Left ventricle myocardium inferior (tissue), 1 donor: ENCODE measurements at regions not wholly inside any gene's neighbourhood (a gene's known extent, or its start where the extent isn't known, plus 50 kb on each side); places are given as distances from the start of the nearest gene placed in this dataset.
"Not testable (repeated sequence)": the region's sequence is repeated elsewhere in the genome, so short reads cannot be mapped to it uniquely, and the experiment has no call there.

Experiments used
- DNase-seq: peaks from one replicate; pipeline ENCODE4 v3.0.0-alpha.2; 2020
- H3K27ac ChIP-seq: fragments of 200-600 bp; replicated peaks from 2 replicates; pipeline ENCODE4 v1.8.0; 2021
- H3K27me3 ChIP-seq: fragments of 200-600 bp; 2 replicates; pipeline ENCODE4 v1.8.0; 2021; ENCODE audit warnings: low read depth
- H3K36me3 ChIP-seq: fragments of 200-600 bp; 2 replicates; pipeline ENCODE4 v1.8.0; 2021
- H3K4me1 ChIP-seq: fragments of 200-600 bp; 2 replicates; pipeline ENCODE4 v1.8.0; 2021
- H3K4me3 ChIP-seq: fragments of 200-600 bp; 2 replicates; pipeline ENCODE4 v1.8.0; 2021; ENCODE audit warnings: mild to moderate bottlenecking, moderate library complexity
- H3K9me3 ChIP-seq: fragments of 200-600 bp; replicated peaks from 2 replicates; pipeline ENCODE4 v1.8.0; 2021
- intact Hi-C: fragments of 100-400 bp; cut with micrococcal nuclease; formaldehyde crosslinking; loops from one replicate; pipeline ENCODE4 v1.11.0; 2022
- TF ChIP-seq, protein P1 (sequence below): fragments of 200-600 bp; IDR thresholded peaks from 2 replicates; pipeline ENCODE4 v1.8.0; 2021; ENCODE audit warnings: antibody characterized with exemption, mild to moderate bottlenecking, borderline replicate concordance
- donor health status: DM: no; HTN: yes; CAD: no; lungs with severe emphysema.

DNA sequence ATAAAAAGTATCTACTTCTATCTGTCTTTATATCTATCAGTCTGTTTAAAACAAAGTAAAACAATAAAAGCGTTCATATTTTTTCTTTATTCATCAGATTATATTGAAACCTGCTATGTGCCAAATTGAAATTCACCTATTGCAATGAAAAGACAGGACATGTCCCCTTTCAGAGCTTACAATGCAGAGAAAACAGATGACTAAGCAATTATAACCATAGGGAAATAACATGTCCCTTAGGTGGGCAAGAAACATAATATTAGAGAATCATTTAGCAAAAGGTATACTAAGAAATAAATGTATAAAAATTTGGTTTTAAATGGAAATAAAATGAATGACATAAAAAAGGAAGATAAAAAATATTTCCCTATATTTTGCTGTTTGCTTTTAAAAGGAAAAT is 1421.3 kb downstream of the FSCB start:
- Histone ChIP-seq H3K9me3 (peaks cover 20% of the 10 kb centered on the region), H3K4me3 (no peak overlapping the region), H3K27ac (no peak overlapping the region), H3K27me3 (no peaks in the 10 kb centered on the region), H3K36me3 (no peaks in the 10 kb centered on the region), H3K4me1 (no peaks in the 10 kb centered on the region)
- TF ChIP-seq, protein P1, sequence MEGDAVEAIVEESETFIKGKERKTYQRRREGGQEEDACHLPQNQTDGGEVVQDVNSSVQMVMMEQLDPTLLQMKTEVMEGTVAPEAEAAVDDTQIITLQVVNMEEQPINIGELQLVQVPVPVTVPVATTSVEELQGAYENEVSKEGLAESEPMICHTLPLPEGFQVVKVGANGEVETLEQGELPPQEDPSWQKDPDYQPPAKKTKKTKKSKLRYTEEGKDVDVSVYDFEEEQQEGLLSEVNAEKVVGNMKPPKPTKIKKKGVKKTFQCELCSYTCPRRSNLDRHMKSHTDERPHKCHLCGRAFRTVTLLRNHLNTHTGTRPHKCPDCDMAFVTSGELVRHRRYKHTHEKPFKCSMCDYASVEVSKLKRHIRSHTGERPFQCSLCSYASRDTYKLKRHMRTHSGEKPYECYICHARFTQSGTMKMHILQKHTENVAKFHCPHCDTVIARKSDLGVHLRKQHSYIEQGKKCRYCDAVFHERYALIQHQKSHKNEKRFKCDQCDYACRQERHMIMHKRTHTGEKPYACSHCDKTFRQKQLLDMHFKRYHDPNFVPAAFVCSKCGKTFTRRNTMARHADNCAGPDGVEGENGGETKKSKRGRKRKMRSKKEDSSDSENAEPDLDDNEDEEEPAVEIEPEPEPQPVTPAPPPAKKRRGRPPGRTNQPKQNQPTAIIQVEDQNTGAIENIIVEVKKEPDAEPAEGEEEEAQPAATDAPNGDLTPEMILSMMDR, result no peak
- intact Hi-C loops, result no loop called here
- DNase-seq, result no peak

DNA sequence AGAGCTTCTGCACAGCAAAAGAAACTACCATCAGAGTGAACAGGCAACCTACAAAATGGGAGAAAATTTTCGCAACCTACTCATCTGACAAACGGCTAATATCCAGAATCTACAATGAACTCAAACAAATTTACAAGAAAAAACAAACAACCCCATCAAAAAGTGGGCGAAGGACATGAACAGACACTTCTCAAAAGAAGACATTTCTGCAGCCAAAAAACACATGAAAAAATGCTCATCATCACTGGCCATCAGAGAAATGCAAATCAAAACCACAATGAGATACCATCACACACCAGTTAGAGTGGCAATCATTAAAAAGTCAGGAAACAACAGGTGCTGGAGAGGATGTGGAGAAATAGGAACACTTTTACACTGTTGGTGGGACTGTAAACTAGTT is 1439.7 kb downstream of the FSCB start:
- DNase-seq, intact Hi-C loops, H3K9me3 ChIP-seq, H3K36me3 ChIP-seq, H3K4me3 ChIP-seq, H3K27ac ChIP-seq, H3K4me1 ChIP-seq, H3K27me3 ChIP-seq: not testable (repeated sequence)

DNA sequence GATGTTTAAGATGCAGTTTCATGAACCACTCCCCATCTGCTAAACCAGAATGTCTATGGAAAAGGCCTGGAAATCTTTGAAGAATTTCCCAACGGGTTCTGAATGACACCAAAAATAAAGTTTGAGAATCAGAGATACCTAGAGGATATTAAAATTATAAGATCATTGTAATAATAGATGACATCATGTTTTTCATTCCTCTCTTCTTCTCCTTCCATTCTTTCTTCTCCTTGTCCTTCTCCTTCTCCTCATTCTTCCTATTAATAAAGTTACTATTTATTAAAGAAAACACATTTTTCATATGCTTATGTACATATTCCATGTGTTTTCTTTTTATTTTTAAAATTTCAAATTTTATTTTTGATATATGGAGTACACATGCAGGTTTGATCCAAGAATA is 1449.4 kb downstream of the LRFN5 start:
- H3K27me3 ChIP-seq, result no peaks in the 10 kb centered on the region
- DNase-seq, result no peak
- H3K9me3 ChIP-seq, result no peaks in the 10 kb centered on the region
- intact Hi-C loops, result no loop called here
- no peaks in the 10 kb centered on the region for H3K4me1 ChIP-seq
- no peak overlapping the region for H3K27ac ChIP-seq
- H3K4me3 ChIP-seq, result no peak overlapping the region
- H3K36me3 ChIP-seq, result no peaks in the 10 kb centered on the region
- TF ChIP-seq, protein P1, result no peak

DNA sequence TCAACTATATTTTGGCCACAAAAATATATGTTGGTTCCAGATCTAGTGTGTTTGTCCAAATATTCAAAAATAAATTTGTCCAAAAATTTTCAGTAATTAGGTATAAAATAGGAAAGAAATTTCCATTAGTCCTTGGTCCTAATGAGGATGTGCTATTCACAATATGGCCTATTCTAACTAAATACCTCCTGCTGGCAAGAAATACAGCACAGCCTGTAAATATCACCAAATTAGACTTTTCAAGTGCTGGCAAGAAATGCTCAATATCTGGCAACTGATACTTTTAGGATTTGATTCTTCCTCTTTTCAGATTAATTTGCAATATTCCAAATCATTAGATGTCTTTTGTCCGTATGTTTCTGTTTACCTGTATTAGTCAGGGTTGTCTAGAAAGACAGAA is 1446.2 kb downstream of the LRFN5 start:
- Histone ChIP-seq H3K27ac (no peak overlapping the region), H3K4me1 (no peaks in the 10 kb centered on the region), H3K4me3 (no peak overlapping the region), H3K36me3 (no peaks in the 10 kb centered on the region), H3K27me3 (no peaks in the 10 kb centered on the region), H3K9me3 (no peaks in the 10 kb centered on the region)
- DNase-seq, result no peak
- TF ChIP-seq, protein P1, result no peak
- intact Hi-C loops, result no loop called here

DNA sequence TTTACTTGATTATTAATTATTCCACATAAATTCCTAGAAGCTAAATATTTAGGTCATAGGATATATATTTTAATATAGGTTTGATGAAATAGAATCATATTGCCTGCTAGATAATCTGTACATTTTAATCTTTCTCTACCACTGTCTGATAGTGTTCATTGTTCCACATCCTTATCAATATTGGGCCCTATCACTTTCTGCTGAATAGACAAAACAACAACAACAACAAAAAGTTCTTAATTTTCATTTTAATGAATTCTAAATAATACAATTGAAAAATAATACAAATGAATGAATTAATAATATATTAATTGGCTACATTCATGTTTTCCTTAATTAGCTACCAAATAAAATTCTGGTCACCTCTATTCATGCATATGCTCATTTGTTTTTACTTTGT is 1437.2 kb downstream of the LRFN5 start:
- Histone ChIP-seq H3K36me3 (no peaks in the 10 kb centered on the region), H3K4me3 (no peak overlapping the region), H3K9me3 (no peaks in the 10 kb centered on the region), H3K4me1 (no peaks in the 10 kb centered on the region), H3K27me3 (no peaks in the 10 kb centered on the region), H3K27ac (no peak overlapping the region)
- intact Hi-C loops, result no loop called here
- DNase-seq, result no peak
- TF ChIP-seq, protein P1, result no peak

DNA sequence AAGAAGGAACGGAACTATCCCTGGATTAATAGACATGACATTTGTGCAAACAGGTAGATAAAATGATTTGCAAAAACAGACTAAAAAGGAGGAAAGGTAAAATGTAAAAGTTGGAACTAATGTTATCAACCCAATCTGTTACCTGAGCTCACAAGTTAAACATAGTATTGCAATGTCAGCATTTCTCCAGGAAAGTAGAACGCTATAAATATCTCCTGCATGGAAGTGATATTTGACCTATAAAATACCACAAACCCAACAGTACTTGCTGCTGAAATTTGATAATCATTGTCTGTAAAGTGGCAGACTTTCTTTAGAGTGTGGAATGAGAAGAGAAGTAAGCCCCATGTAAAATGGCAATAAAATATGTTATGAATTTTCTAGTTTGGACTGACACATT is 1435.7 kb downstream of the LRFN5 start:
- TF ChIP-seq, protein P1, result no peak
- Histone ChIP-seq H3K27me3 (no peaks in the 10 kb centered on the region), H3K4me3 (no peak overlapping the region), H3K36me3 (no peaks in the 10 kb centered on the region), H3K27ac (no peak overlapping the region), H3K4me1 (no peaks in the 10 kb centered on the region), H3K9me3 (no peaks in the 10 kb centered on the region)
- no peak for DNase-seq
- intact Hi-C loops, result no loop called here
